Inferior parietal cortex (tissue), 1 donor: ENCODE measurements at regions not wholly inside any gene's neighbourhood (a gene's known extent, or its start where the extent isn't known, plus 50 kb on each side); places are given as distances from the start of the nearest gene placed in this dataset.
"Not testable (repeated sequence)": the region's sequence is repeated elsewhere in the genome, so short reads cannot be mapped to it uniquely, and the experiment has no call there.

Experiments
- DNase-seq: peaks from one replicate; pipeline ENCODE4 v3.0.0-alpha.2; 2016; ENCODE audit errors: extremely low spot score

- DNase-seq = no peak
Observed at GRCh38 chr6:126204126-126204525, 135.8 kb upstream of the CENPW start.

- DNase-seq = no peak
Observed at GRCh38 chr6:126204598-126204997, 135.3 kb upstream of the CENPW start.

GRCh38 chr6:126206504-126207246 lies 133.2 kb upstream of the CENPW start:
- DNase-seq = no peak

GRCh38 chr6:126210398-126211075 lies 129.4 kb upstream of the CENPW start:
- no peak for DNase-seq

- DNase-seq = no peak
Observed at GRCh38 chr6:126217497-126217896, 122.4 kb upstream of the CENPW start.

- not testable (repeated sequence) for DNase-seq
Observed at GRCh38 chr6:126220901-126221300, 119.0 kb upstream of the CENPW start.

GRCh38 chr6:126227833-126228702 lies 111.8 kb upstream of the CENPW start:
- no peak for DNase-seq

GRCh38 chr6:126232671-126233070 lies 107.2 kb upstream of the CENPW start:
- DNase-seq = no peak

- DNase-seq = no peak
Observed at GRCh38 chr6:126233192-126233591, 106.7 kb upstream of the CENPW start.

GRCh38 chr6:126235363-126235762 lies 104.6 kb upstream of the CENPW start:
- no peak for DNase-seq

GRCh38 chr6:126245077-126245476 lies 94.8 kb upstream of the CENPW start:
- no peak for DNase-seq

- no peak for DNase-seq
Observed at GRCh38 chr6:126252154-126252553, 87.8 kb upstream of the CENPW start.

GRCh38 chr6:126253431-126253830 lies 86.5 kb upstream of the CENPW start:
- no peak for DNase-seq

GRCh38 chr6:126258150-126258549 lies 81.8 kb upstream of the CENPW start:
- no peak for DNase-seq

- no peak for DNase-seq
Observed at GRCh38 chr6:126261792-126262421, 78.0 kb upstream of the CENPW start.

GRCh38 chr6:126264265-126264664 lies 75.7 kb upstream of the CENPW start:
- DNase-seq = no peak

GRCh38 chr6:126266664-126267063 lies 73.3 kb upstream of the CENPW start:
- no peak for DNase-seq

GRCh38 chr6:126267626-126268025 lies 72.3 kb upstream of the CENPW start:
- DNase-seq = no peak

GRCh38 chr6:126268092-126268491 lies 71.8 kb upstream of the CENPW start:
- DNase-seq = no peak

GRCh38 chr6:126280287-126280686 lies 59.6 kb upstream of the CENPW start:
- DNase-seq = no peak

GRCh38 chr6:126285871-126286365 lies 54.0 kb upstream of the CENPW start:
- no peak for DNase-seq
